HG03135 (cell line): ENCODE measurements at regions not wholly inside any gene's neighbourhood (a gene's known extent, or its start where the extent isn't known, plus 50 kb on each side); places are given as distances from the start of the nearest gene placed in this dataset.
"Not testable (repeated sequence)": the region's sequence is repeated elsewhere in the genome, so short reads cannot be mapped to it uniquely, and the experiment has no call there.

Source experiments
- ATAC-seq: cut with Tn5 transposase; IDR thresholded peaks from one replicate; pipeline ENCODE4 v1.9.1; 2021; ENCODE audit warnings: mild to moderate bottlenecking, moderate library complexity; ENCODE audit not compliant: unreplicated experiment

DNA sequence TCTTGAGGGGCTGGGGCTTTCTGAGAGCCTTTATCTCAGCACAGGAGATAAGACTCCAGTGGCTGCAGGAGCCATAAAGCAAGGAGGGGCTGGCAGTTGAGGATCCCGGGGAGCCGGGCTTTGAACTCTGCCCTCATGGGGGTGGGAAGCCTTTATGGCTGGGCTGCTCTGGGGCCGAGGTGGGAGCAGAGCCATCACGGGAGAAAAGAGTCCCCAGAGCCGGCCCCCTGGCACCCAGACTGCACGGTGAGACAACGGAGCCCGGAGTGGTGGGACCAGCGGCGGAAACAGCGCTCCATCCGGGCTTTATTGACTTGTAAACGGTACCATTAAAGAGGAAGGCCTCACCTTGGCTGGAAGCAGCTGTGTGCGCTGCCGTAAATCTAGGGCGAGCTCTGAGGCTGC is 162.6 kb downstream of the MYCN start:
- no peak for ATAC-seq

DNA sequence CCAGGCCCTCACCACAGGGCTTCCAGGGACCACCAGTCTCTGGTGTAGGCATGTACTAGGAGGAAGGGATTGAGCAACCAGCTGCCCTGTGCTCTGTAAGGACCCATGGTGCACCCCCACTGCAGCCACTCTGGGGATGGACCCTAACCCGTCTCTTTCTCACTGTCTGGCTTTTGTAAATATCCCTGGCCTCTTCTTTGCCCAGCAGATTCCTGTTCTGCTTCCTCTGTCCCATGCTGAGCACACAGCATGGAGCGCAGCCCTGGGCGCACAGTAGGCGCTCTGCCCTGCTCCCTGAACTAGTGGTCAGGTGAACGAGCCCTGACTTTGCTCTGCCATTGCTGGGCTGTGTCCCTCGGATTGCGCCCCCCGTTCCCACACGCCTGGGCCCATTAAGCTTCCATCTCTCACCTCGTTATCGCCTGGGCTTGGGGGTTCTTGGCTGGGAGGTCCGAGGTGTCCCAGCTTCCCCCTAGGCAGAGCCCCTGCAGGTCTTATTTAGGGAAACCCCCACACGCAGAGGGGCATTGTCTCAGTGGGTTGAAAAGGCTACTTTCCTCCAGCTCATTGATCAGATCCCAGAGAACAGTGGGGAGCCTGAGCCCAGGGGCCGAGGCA is 162.1 kb downstream of the MYCN start:
- no peak for ATAC-seq

DNA sequence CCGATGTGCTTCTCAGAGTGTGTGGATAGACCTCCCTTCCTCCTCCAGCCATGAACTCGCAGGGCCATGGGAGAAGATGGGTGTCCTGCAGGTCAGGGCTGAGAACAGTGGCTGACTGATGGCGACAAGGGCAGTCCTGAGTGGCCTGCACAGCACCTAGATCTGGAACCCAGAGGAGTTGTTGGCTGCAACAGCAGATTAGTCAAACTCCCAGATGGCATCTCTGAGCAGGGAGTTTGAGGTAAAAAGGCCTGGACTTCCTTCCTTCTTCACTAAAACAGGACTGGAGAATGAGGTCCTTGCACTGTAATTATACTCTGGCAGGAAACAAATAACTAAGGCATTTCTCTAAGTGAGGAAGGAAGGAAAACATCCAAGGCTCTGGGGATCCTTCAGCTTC is 160.8 kb downstream of the MYCN start:
- no peak for ATAC-seq

DNA sequence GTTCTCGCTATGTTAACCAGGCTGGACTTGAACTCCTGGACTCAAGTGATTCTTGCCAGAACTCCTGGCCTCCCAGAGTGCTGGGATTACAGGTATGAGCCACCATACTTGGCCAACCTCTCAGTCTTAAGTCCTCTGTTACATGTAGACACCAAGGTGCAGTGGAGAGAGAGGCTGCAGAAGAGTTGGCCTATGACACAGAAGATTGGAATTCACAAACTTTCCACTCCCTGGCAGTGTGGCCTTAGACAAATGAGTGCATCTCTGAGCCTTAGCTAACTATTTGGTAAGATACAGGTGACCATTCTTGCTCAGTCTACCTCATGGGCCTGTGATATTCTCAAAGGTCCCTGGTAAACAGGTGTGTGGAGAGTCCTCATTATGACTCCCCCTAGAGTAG is 159.7 kb downstream of the MYCN start:
- ATAC-seq, result no peak

- no peak for ATAC-seq
Measured at GRCh38 chr2:16099326-16099725, 159.0 kb downstream of the MYCN start.

- ATAC-seq, result no peak
Measured at GRCh38 chr2:16096962-16097361, 156.6 kb downstream of the MYCN start.

- ATAC-seq, result not testable (repeated sequence)
Measured at GRCh38 chr2:16095483-16095882, 155.1 kb downstream of the MYCN start.

GRCh38 chr2:16094811-16095210 is 154.5 kb downstream of the MYCN start:
- no peak for ATAC-seq

DNA sequence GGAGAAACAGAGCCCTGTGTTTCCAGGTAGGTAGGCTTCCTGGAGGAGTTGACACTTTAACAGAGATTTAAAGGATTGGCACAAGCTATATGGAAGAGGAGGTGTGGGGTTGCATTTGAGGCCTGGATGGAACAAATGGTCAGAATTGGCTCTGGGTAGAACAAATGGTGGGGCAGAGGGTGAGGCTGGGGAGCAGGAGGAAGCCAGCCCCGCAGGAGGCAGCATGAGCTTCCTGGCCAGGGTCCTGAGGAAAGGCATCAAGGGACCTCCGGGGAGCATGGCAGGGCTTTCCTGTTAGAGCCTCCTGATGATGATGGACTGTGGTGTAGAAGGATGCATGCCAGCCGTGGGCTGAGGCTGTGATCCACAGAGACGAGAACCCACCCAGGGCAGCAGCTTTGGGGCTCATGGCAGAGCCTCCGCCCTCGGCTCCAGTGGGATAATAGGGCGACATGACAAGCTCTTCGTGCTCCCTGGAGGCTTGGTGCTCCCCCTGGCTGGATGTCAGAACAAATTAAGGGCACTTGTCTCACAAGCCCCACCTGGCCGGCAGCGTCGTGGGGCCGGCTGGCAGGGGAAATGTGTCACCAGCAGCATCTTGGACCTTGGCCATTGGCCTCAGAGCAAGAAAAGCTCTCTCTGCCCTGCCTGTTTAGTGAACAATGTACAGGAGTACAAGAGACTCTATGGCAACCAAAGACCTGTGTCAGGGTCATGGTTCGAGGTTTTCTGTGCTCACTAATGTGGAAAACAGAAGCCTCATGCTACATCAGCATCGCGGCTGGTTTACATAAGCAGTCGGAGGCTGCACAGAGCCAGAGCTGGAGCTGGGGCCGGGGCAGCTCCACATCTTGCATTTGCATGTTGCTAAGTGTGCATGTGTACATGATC is 153.5 kb downstream of the MYCN start:
- ATAC-seq, result no peak

GRCh38 chr2:16092861-16093638 is 152.7 kb downstream of the MYCN start:
- ATAC-seq, result no peak

DNA sequence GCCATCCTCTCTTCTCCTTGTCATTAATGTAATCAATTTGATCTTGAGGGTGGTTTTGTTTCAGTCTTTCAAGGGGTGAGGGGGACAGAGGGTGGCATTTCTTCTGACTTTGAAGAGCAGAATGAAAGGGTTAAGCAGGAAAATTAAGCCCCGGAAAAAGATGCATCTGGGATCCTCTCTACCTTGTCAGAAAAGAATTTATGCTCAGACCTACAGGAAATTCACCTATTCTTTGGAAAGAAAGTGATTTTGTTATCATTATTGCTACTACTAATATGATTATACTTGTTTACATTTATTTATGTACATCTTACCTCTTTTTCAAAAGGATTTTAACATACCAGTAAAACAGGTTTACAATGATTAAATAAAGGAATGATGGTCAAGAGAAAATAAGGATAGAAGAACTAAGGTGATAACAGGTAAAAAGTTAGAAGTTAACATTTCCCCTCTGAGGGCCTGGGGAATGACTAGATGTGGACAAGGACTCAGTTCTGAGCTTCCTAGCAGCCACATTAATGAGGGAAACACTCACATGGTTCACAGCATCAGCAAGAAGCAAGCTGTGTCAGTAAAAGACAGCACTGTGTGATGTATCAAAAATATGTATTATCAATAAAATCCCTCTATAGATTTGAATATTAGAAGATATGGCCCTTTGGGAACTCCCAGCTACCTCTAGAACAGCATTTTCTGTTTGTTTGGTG is 151.4 kb downstream of the MYCN start:
- no peak for ATAC-seq

GRCh38 chr2:16090650-16091575 is 150.6 kb downstream of the MYCN start:
- no peak for ATAC-seq

DNA sequence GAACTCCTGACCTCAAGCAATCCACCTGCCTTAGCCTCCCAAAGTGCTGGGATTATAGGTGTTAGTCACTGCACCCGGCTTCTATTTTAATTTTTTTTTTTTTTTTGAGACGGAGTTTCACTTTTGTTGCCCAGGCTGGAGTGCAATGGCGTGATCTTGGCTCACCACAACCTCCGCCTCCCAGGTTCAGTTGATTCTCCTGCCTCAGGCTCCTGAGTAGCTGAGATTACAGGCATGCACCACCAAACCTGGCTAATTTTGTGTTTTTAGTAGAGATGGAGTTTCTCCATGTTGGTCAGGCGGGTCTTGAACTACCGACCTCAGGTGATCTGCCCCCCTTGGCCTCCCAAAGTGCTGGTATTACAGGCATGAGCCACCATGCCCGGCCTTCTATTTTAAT is 149.1 kb downstream of the MYCN start:
- not testable (repeated sequence) for ATAC-seq

DNA sequence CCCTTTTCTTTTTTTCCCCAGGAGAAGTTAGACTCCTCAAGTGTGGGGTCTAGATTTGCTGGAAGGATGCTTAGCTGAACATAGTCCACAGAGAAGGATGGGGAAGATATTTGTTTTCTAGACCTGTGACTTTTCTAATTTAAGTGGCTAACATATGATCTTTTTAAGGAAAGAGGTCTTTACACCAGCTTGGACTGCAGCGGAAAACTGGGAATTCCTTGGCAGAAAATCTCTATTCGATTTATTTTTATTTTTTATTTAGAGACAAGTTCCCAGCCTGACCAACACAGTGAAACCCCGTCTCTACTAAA is 148.4 kb downstream of the MYCN start:
- ATAC-seq, result no peak

GRCh38 chr2:16088035-16088801 is 147.9 kb downstream of the MYCN start:
- no peak for ATAC-seq

GRCh38 chr2:16086136-16086535 is 145.8 kb downstream of the MYCN start:
- not testable (repeated sequence) for ATAC-seq

DNA sequence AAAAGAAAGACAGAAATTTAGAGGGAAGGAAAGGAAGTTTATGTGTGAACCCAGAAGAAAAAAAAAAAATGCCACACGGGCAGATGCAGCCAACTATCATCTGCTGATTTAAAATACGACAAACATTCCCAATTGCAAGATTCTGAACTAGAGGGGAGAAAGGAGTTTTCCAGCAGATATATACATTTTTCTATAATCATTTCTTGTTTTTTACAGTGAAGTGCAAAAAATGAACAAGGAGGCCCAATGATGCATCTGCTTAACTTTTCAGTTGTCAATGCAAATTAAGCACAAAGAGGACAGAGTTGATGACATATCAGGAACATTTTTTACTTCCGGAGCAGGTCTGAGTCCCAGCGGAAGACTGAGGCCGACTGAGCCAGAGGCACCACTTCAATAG is 144.7 kb downstream of the MYCN start:
- ATAC-seq, result no peak

GRCh38 chr2:16084274-16084673 is 143.9 kb downstream of the MYCN start:
- ATAC-seq, result no peak

DNA sequence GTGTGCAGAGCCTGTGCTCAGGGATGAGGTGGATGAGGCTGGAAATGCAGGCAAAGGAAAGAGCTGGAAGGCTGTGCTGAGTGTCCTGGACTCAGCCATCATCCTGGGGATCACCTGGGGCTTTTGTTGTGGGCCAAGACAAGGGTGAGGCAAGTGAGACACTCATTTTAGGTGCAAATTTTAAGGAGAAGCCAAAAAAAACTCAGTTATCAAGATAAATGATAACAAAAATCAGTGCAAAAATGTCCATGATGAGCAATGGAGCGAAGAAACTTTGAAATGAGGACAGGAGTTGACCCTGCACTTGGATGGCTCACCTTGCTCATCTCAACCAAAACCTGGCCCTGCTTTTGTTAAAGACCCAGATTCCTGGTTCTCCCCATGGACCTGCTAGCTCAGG is 141.9 kb downstream of the MYCN start:
- ATAC-seq, result no peak
